WTC11 (cell line): ENCODE measurements at regions not wholly inside any gene's neighbourhood (a gene's known extent, or its start where the extent isn't known, plus 50 kb on each side); places are given as distances from the start of the nearest gene placed in this dataset.

Experiments
- ATF6 ChIP-seq: sonication (generic); formaldehyde crosslinking; IDR thresholded peaks from 2 replicates; pipeline ENCODE4 v1.8.1; 2023; ENCODE audit warnings: mild to moderate bottlenecking, missing genetic modification reagents
- ZBTB43 ChIP-seq: sonication (generic); formaldehyde crosslinking; IDR thresholded peaks from 2 replicates; pipeline ENCODE4 v1.8.1; 2023; ENCODE audit warnings: mild to moderate bottlenecking, missing genetic modification reagents

GRCh38 chr16:48963306-48963705, 318.3 kb downstream of the CBLN1 start:
- TF ChIP-seq ATF6 (CRISPR knock-in tag) (no peak), ZBTB43 (no peak)
